Naive B cell (primary cell): ENCODE measurements at regions not wholly inside any gene's neighbourhood (a gene's known extent, or its start where the extent isn't known, plus 50 kb on each side); places are given as distances from the start of the nearest gene placed in this dataset.

Experiments used
- ATAC-seq, 2 donors: fragments of 150-1000 bp; cut with Tn5 transposase; 2 replicates each; pipeline ENCODE4 v1.10.0; 2021; ENCODE audit warnings: low read depth in 2 of 2, mild to moderate bottlenecking in 2 of 2, moderate library complexity in 2 of 2
- DNase-seq: peaks from one replicate; pipeline ENCODE4 v3.0.0; 2022
- H3K27ac Mint-ChIP-seq, 6 donors: one replicate each; pipeline ENCODE4 v1.8.0; 2020 to 2022; ENCODE audit warnings: mild to moderate bottlenecking in 6 of 6, mixed read lengths in 6 of 6, moderate library complexity in 5 of 6, inconsistent platforms in 2 of 6
- H3K27me3 Mint-ChIP-seq, 3 donors: one replicate each; pipeline ENCODE4 v1.8.0; 2021 to 2022; ENCODE audit warnings: mixed read lengths in 3 of 3, mild to moderate bottlenecking in 1 of 3
- H3K36me3 Mint-ChIP-seq, 2 donors: one replicate each; pipeline ENCODE4 v1.8.0; 2020 to 2022; ENCODE audit warnings: mixed read lengths in 2 of 2, inconsistent platforms in 1 of 2, mild to moderate bottlenecking in 1 of 2
- H3K4me1 Mint-ChIP-seq, 3 donors: one replicate each; pipeline ENCODE4 v1.8.0; 2020 to 2022; ENCODE audit warnings: mixed read lengths in 3 of 3, inconsistent platforms in 1 of 3, mild to moderate bottlenecking in 1 of 3, moderate library complexity in 1 of 3
- H3K4me3 Mint-ChIP-seq, 8 donors: one replicate each; pipeline ENCODE4 v1.8.0; 2020 to 2022; ENCODE audit warnings: mild to moderate bottlenecking in 8 of 8, mixed read lengths in 8 of 8, moderate library complexity in 8 of 8, inconsistent platforms in 2 of 8
- H3K9me3 Mint-ChIP-seq, 7 donors: one replicate each; pipeline ENCODE4 v1.8.0; 2020 to 2022; ENCODE audit warnings: mixed read lengths in 7 of 7, mild to moderate bottlenecking in 5 of 7, inconsistent platforms in 2 of 7, moderate library complexity in 1 of 7

DNA sequence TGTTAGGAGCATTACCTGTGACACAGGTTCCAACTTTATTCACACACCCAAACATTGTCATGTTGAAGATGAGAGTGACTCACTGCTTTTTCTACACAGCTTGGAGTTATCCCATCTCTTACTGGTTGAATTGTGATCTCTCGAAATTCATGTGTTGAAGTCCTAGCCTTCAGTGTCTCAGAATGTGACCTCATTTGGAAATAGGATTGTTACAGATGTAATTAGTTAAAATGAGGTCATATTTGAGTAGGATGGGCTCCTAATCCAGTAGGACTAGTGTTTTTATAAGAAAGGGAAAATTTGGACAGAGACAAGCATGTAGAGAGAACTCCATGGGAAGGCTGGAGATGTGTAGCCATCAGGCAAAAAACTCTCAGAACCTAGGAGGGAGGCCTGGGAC, 142.5 kb downstream of the POSTN start:
- Mint-ChIP-seq H3K4me1 (no peaks in the 10 kb centered on the region), H3K27ac (no peak overlapping the region), H3K27me3 (no peaks in the 10 kb centered on the region), H3K36me3 (no peaks in the 10 kb centered on the region), H3K9me3 (peaks cover 5 to 10% (median 7%) of the 10 kb centered on the region in 7 donors), H3K4me3 (no peak overlapping the region)
- no peak for DNase-seq
- no peak for ATAC-seq

DNA sequence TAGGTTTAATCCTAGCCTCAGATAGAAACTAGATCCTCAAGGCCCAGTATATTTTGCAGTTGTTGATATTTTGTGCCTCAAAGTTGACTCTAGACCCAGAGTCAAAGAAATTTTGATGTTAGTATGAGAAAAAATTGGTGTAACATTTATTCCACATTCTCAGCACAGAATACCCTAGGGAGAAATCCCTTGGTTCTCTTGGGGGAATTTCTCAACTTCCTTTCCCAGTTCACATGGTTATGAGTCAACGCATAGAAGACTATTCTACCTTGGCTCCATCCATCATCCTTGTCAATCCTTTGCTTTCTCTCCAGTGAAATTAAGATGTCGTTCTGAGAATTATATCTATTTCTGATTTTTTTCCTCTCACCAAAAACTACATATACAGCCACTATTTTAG, 145.3 kb downstream of the POSTN start:
- Mint-ChIP-seq H3K27me3 (no peaks in the 10 kb centered on the region), H3K4me3 (no peak overlapping the region), H3K4me1 (no peaks in the 10 kb centered on the region), H3K9me3 (peaks cover 5 to 10% (median 7%) of the 10 kb centered on the region in 7 donors), H3K36me3 (no peaks in the 10 kb centered on the region), H3K27ac (no peak overlapping the region)
- DNase-seq (no peak), ATAC-seq (no peak)

DNA sequence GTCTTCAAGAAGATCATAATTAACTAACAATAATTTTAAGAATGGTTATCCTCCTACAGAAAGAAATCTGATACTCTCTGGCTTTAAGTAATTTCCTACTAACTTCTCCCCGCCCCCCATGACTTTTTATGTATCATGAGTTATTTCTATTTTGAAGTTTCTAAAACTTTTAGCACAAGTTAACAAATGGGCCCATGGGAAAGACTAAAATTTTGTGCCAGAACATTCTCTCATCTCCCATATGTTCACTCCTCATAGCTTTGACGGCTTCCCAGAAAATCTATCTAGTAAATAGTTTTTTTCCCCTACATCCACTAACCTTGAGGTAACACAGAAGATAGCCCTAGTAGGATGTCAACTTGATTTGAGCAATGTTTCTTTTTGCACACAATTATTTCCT, 148.3 kb downstream of the POSTN start:
- no peaks in the 10 kb centered on the region for H3K36me3 Mint-ChIP-seq
- no peak for DNase-seq
- no peaks in the 10 kb centered on the region for H3K4me1 Mint-ChIP-seq
- no peak overlapping the region for H3K27ac Mint-ChIP-seq
- H3K4me3 Mint-ChIP-seq: no peak overlapping the region
- H3K9me3 Mint-ChIP-seq: peaks cover 5 to 11% (median 7%) of the 10 kb centered on the region in 7 donors
- ATAC-seq: no peak
- no peaks in the 10 kb centered on the region for H3K27me3 Mint-ChIP-seq

DNA sequence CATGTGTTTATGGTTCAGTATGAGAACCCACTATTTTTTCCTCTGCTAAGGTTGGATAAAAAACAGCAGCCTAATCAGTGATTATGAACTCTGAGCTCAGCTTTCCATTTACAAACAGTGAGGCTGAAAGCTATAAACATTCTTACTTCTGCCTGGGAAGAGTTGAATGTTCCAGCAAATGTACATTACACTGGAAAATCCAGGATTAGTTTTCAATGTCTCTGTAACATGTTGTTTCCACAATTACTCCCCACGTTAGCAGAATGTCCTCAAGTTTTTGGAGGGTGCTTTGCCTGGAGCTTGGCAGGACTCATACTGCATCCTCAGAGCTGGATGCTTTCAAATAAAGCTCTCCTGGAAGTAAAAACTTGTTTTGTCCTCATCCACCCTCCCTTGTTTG, 150.4 kb downstream of the POSTN start:
- Mint-ChIP-seq H3K4me1 (no peaks in the 10 kb centered on the region), H3K27me3 (no peaks in the 10 kb centered on the region), H3K27ac (no peak overlapping the region), H3K36me3 (no peaks in the 10 kb centered on the region), H3K9me3 (peaks cover 0 to 8% (median 2%) of the 10 kb centered on the region in 7 donors), H3K4me3 (no peak overlapping the region)
- DNase-seq (no peak), ATAC-seq (no peak)

DNA sequence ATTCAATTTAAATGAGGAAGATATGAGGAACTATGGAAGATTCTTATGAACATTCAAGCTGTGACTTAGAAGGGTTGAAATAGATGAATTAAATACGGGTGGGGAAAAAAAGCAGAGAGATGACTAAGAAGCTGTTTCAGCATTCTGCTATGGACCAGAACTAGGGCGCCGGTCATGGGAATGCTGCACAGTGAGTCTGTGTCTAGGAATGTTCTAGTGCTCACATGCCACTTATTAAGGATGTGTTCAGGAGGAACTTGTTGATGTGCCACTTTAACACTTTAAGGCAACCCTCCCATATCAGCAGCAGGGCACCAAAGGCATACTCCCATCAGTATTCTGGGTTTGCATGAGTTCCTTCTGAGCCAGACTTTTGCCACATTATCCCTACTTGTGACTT, 152.1 kb downstream of the POSTN start:
- H3K36me3 Mint-ChIP-seq: no peaks in the 10 kb centered on the region
- H3K4me1 Mint-ChIP-seq: no peaks in the 10 kb centered on the region
- DNase-seq: no peak
- ATAC-seq: no peak
- no peaks in the 10 kb centered on the region for H3K27me3 Mint-ChIP-seq
- peaks cover 0 to 8% (median 2%) of the 10 kb centered on the region in 7 donors for H3K9me3 Mint-ChIP-seq
- no peak overlapping the region for H3K4me3 Mint-ChIP-seq
- no peak overlapping the region for H3K27ac Mint-ChIP-seq

GRCh38 chr13:37443538-37443937, 155.0 kb downstream of the POSTN start:
- ATAC-seq (no peak), DNase-seq (no peak)
- H3K36me3 Mint-ChIP-seq: no peaks in the 10 kb centered on the region
- H3K4me1 Mint-ChIP-seq: no peaks in the 10 kb centered on the region
- no peaks in the 10 kb centered on the region for H3K27me3 Mint-ChIP-seq
- H3K4me3 Mint-ChIP-seq: no peak overlapping the region
- H3K9me3 Mint-ChIP-seq: peaks cover 0 to 13% (median 4%) of the 10 kb centered on the region in 7 donors
- no peak overlapping the region for H3K27ac Mint-ChIP-seq

- Mint-ChIP-seq H3K36me3 (no peaks in the 10 kb centered on the region), H3K4me1 (no peaks in the 10 kb centered on the region), H3K27me3 (no peaks in the 10 kb centered on the region), H3K27ac (no peak overlapping the region), H3K9me3 (peaks cover 0 to 13% (median 4%) of the 10 kb centered on the region in 7 donors), H3K4me3 (no peak overlapping the region)
- no peak for DNase-seq
- no peak for ATAC-seq
Observed at GRCh38 chr13:37442996-37443395, 155.6 kb downstream of the POSTN start.

GRCh38 chr13:37435881-37436280, 162.7 kb downstream of the POSTN start:
- ATAC-seq: no peak
- Mint-ChIP-seq H3K36me3 (no peaks in the 10 kb centered on the region), H3K27me3 (no peaks in the 10 kb centered on the region), H3K27ac (no peak overlapping the region), H3K4me3 (no peak overlapping the region), H3K4me1 (no peaks in the 10 kb centered on the region), H3K9me3 (peaks cover 2 to 7% (median 4%) of the 10 kb centered on the region in 7 donors)
- DNase-seq: no peak

- ATAC-seq: no peak
- Mint-ChIP-seq H3K36me3 (no peaks in the 10 kb centered on the region), H3K4me1 (no peaks in the 10 kb centered on the region), H3K27me3 (no peaks in the 10 kb centered on the region), H3K27ac (no peak overlapping the region), H3K9me3 (peaks cover 2 to 11% (median 6%) of the 10 kb centered on the region in 7 donors), H3K4me3 (no peak overlapping the region)
- no peak for DNase-seq
Observed at GRCh38 chr13:37433086-37433485, 165.5 kb downstream of the POSTN start.

DNA sequence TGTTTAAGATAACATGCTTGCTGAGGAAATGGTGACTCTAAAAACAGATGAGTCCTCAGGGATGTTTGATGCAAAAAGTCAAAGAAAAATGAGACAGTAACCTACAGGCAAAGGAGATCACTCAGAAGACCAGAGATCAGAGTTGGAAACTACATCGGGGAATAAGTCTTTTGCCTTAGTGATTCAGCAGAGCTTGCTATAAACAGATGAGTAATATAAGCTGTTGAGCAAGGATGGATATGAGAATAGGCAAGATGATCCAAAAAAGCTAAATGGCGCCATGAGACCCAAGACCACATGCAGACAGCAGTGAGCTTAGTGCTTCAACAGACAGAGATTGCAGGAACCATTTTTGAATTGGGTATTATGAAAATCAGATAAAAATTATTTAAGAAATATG, 168.6 kb downstream of the POSTN start:
- H3K27me3 Mint-ChIP-seq: no peaks in the 10 kb centered on the region
- ATAC-seq: no peak
- H3K9me3 Mint-ChIP-seq: peaks cover 0 to 14% (median 5%) of the 10 kb centered on the region in 7 donors

GRCh38 chr13:37427843-37428494, 170.6 kb downstream of the POSTN start:
- Mint-ChIP-seq H3K4me3 (no peak overlapping the region), H3K9me3 (peaks cover 0 to 14% (median 5%) of the 10 kb centered on the region in 7 donors), H3K36me3 (no peaks in the 10 kb centered on the region), H3K27me3 (no peaks in the 10 kb centered on the region), H3K4me1 (no peaks in the 10 kb centered on the region), H3K27ac (no peak overlapping the region)
- DNase-seq (no peak), ATAC-seq (no peak)

More for the DNA sequence above, 168.6 kb downstream of the POSTN start:
- Mint-ChIP-seq H3K27ac (no peak overlapping the region), H3K4me1 (no peaks in the 10 kb centered on the region), H3K36me3 (no peaks in the 10 kb centered on the region), H3K4me3 (no peak overlapping the region)
- DNase-seq: no peak

- no peak for ATAC-seq
- DNase-seq: no peak
- H3K27ac Mint-ChIP-seq: no peak overlapping the region
- peaks cover 0 to 4% (median 0%) of the 10 kb centered on the region in 7 donors for H3K9me3 Mint-ChIP-seq
- H3K4me1 Mint-ChIP-seq: no peaks in the 10 kb centered on the region
- peaks cover 0 to 3% (median 0%) of the 10 kb centered on the region in 3 donors for H3K27me3 Mint-ChIP-seq
- H3K36me3 Mint-ChIP-seq: no peaks in the 10 kb centered on the region
- H3K4me3 Mint-ChIP-seq: no peak overlapping the region
Observed at GRCh38 chr13:37418490-37418889, 180.1 kb downstream of the POSTN start.

DNA sequence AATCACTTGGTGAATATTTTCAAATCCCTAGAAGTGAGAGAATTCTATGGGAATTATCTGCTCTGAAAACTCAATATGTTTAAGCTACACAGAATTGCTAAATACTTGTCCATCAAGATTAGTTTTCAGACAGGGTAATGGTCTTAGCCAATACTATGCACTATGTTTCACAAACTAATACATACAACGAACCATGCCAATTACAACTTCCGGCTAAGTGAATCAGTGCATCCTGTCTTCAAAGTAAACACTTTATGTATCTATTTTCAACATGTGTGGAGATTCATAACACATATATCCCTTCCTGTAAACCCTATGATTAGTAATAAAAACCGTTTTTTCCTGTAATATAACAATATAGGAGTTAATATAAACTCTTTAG, 181.5 kb downstream of the POSTN start:
- Mint-ChIP-seq H3K4me1 (no peaks in the 10 kb centered on the region), H3K36me3 (no peaks in the 10 kb centered on the region), H3K27ac (no peak overlapping the region), H3K9me3 (peaks cover 0 to 3% (median 0%) of the 10 kb centered on the region in 7 donors), H3K4me3 (no peak overlapping the region), H3K27me3 (peaks cover 0 to 3% (median 0%) of the 10 kb centered on the region in 3 donors)
- DNase-seq (no peak), ATAC-seq (no peak)

DNA sequence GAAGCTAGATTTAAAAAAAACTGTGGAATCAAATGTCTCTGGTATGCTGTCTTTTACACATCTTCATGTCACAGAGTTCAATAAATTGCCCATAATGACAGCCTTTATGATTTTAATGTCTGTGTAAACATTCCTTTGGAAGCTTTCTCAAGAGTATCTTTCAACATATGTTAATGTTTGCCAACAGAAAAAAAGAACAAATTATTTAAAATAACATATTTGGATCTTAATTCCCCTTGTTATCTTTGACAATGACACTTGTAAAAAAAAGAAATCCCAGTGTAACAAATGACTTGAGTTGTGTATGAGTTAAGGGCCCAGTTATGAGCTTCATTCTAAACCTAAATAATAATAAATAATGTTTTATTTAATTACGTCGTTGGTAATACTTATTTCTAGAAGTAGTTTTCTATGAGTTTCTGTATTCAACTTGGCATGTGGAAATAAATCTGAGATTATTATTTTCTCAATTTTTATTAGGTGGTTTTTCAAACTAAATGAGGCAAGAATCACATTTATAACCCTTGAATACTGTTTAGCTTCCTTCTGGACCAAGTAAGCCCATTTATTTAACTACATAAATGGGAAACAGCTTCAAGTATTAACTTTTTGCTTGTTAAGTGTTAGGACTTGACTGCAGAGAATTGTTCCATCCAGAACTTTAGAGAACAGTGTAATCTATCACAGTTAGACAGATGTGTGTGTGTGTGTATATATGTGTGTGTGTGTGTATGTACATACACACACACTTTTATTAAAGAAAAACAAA, 182.1 kb downstream of the POSTN start:
- no peak overlapping the region for H3K27ac Mint-ChIP-seq
- no peaks in the 10 kb centered on the region for H3K4me1 Mint-ChIP-seq
- no peaks in the 10 kb centered on the region for H3K36me3 Mint-ChIP-seq
- H3K9me3 Mint-ChIP-seq: peaks cover 0 to 5% (median 0%) of the 10 kb centered on the region in 7 donors
- ATAC-seq: no peak
- no peak overlapping the region for H3K4me3 Mint-ChIP-seq
- H3K27me3 Mint-ChIP-seq: peaks cover 0 to 3% (median 0%) of the 10 kb centered on the region in 3 donors
- no peak for DNase-seq
